Keratinocyte (primary cell): ENCODE measurements at regions not wholly inside any gene's neighbourhood (a gene's known extent, or its start where the extent isn't known, plus 50 kb on each side); places are given as distances from the start of the nearest gene placed in this dataset.

ENCODE experiments used
- DNase-seq: peaks from one replicate; pipeline ENCODE4 v3.0.0-alpha.2; 2011; ENCODE audit warnings: low read depth, missing footprints, low spot score
- FAIRE-seq: peaks from 2 replicates; lab custom pipeline; 2011; peaks lifted over from hg19 to GRCh38; lab: Jason Lieb, UNC
- H2AFZ ChIP-seq: 2 replicates; pipeline ENCODE4 v1.6.0; 2012; ENCODE audit warnings: low read length, control low read depth, inconsistent platforms; ENCODE audit not compliant: control insufficient read depth
- H3K27ac ChIP-seq: 2 replicates; pipeline ENCODE4 v1.5.1; 2011; ENCODE audit warnings: low read length; ENCODE audit not compliant: control insufficient read depth, insufficient read depth
- H3K27me3 ChIP-seq: 3 replicates; pipeline ENCODE4 v1.6.0; 2011; ENCODE audit warnings: low read length; ENCODE audit not compliant: control insufficient read depth, insufficient read depth; ENCODE audit errors: extremely low read depth
- H3K36me3 ChIP-seq, 2 experiments: 2 replicates in 1 of 2; 3 replicates in 1 of 2; pipeline ENCODE4 v1.5.1; 2011; ENCODE audit warnings: low read length in 2 of 2, mild to moderate bottlenecking in 1 of 2; ENCODE audit not compliant: control insufficient read depth in 2 of 2, insufficient read depth in 2 of 2; ENCODE audit errors: extremely low read depth in 1 of 2
- H3K4me1 ChIP-seq: 3 replicates; pipeline ENCODE4 v1.5.1; 2011; ENCODE audit warnings: low read length; ENCODE audit not compliant: control insufficient read depth, insufficient read depth; ENCODE audit errors: extremely low read depth
- H3K4me2 ChIP-seq: 3 replicates; pipeline ENCODE4 v1.6.0; 2011; ENCODE audit warnings: low read depth, low read length; ENCODE audit not compliant: control insufficient read depth, insufficient read depth; ENCODE audit errors: extremely low read depth
- H3K4me3 ChIP-seq, 3 experiments: fragments of 200-600 bp in 1 of 3; sonication (generic) in 1 of 3; 2 replicates in 2 of 3; 3 replicates in 1 of 3; pipeline ENCODE4 v1.5.1; 2011 to 2016; ENCODE audit warnings: low read length in 3 of 3, mild to moderate bottlenecking in 3 of 3, control low read depth in 2 of 3, inconsistent platforms in 1 of 3, low read depth in 1 of 3, mixed read lengths in 1 of 3, mixed run types in 1 of 3, moderate library complexity in 1 of 3; ENCODE audit not compliant: control insufficient read depth in 2 of 3, insufficient read depth in 2 of 3; ENCODE audit errors: extremely low read depth in 1 of 3
- H3K79me2 ChIP-seq: 2 replicates; pipeline ENCODE4 v1.6.0; 2012; ENCODE audit warnings: low read length; ENCODE audit not compliant: control insufficient read depth, insufficient read depth
- H3K9ac ChIP-seq: 3 replicates; pipeline ENCODE4 v1.6.0; 2011; ENCODE audit warnings: low read length; ENCODE audit not compliant: control insufficient read depth, insufficient read depth; ENCODE audit errors: extremely low read depth
- H3K9me1 ChIP-seq: 3 replicates; pipeline ENCODE4 v1.6.0; 2011; ENCODE audit warnings: low read length; ENCODE audit not compliant: control insufficient read depth, insufficient read depth; ENCODE audit errors: extremely low read depth
- H3K9me3 ChIP-seq: 2 replicates; pipeline ENCODE4 v1.5.1; 2012; ENCODE audit warnings: low read depth, low read length; ENCODE audit not compliant: control insufficient read depth
- H4K20me1 ChIP-seq: 3 replicates; pipeline ENCODE4 v1.6.0; 2011; ENCODE audit warnings: low read length; ENCODE audit not compliant: control insufficient read depth, insufficient read depth; ENCODE audit errors: extremely low read depth
- CTCF ChIP-seq, 3 experiments: IDR thresholded peaks in 1 of 3; conservative IDR thresholded peaks in 1 of 3; optimal IDR thresholded peaks in 1 of 3; 2 replicates in 2 of 3; 3 replicates in 1 of 3; pipeline versions ENCODE3 to v1.5.1; 2011; ENCODE audit warnings: low read length in 3 of 3, mild to moderate bottlenecking in 3 of 3, moderate library complexity in 2 of 3, control low read depth in 1 of 3, inconsistent platforms in 1 of 3; ENCODE audit not compliant: insufficient read depth in 2 of 3; ENCODE audit errors: extremely low read depth in 1 of 3
- EZH2 ChIP-seq: IDR thresholded peaks from one replicate; pipeline ENCODE4 v1.6.1; 2012; ENCODE audit warnings: inconsistent platforms, mild to moderate bottlenecking, low read length, moderate library complexity
- dilution Hi-C: fragments of 300-500 bp; cut with MboI; formaldehyde crosslinking; loops from one replicate; pipeline ENCODE4 v1.7.0; 2020; ENCODE audit warnings: low sequenced_read_pairs; ENCODE audit not compliant: extremely low pct_ligation_motif_present

GRCh38 chr13:44171861-44172260, 201.8 kb upstream of the SERP2 start:
- H3K79me2 ChIP-seq: no peaks in the 10 kb centered on the region
- no peaks in the 10 kb centered on the region for H3K9me1 ChIP-seq
- no peaks in the 10 kb centered on the region for H3K27me3 ChIP-seq
- H3K4me1 ChIP-seq: peaks cover 10% of the 10 kb centered on the region
- no peak overlapping the region for H3K4me3 ChIP-seq
- no peaks in the 10 kb centered on the region for H3K36me3 ChIP-seq
- H4K20me1 ChIP-seq: no peaks in the 10 kb centered on the region
- no peak overlapping the region for H3K9ac ChIP-seq
- TF ChIP-seq EZH2 (no peak), CTCF (optimal IDR thresholded peaks at IDR 0.05 in 1 of 3, IDR thresholded peaks at IDR 0.05 in 1 of 3, conservative IDR thresholded peaks at IDR 0.05 in 1 of 3; ENCODE audit: extremely low read depth in 1 of 3, insufficient read depth in 2 of 3, low read length in 3 of 3) (no peak)
- no peak overlapping the region for H2AFZ ChIP-seq
- no peak overlapping the region for H3K4me2 ChIP-seq
- dilution Hi-C loops: loop anchor here (10.0 kb wide), 1 partner anchor 143 kb away; no protein-coding TSS in a partner anchor
- no peak overlapping the region for H3K27ac ChIP-seq
- FAIRE-seq (no peak), DNase-seq (no peak)
- H3K9me3 ChIP-seq: no peaks in the 10 kb centered on the region

- FAIRE-seq (no peak), DNase-seq (no peak)
- no peak overlapping the region for H3K4me2 ChIP-seq
- dilution Hi-C loops: loop anchor here (10.0 kb wide), 1 partner anchor 142 kb away; no protein-coding TSS in a partner anchor
- no peaks in the 10 kb centered on the region for H3K79me2 ChIP-seq
- no peaks in the 10 kb centered on the region for H3K9me3 ChIP-seq
- no peaks in the 10 kb centered on the region for H3K9me1 ChIP-seq
- no peak overlapping the region for H2AFZ ChIP-seq
- H4K20me1 ChIP-seq: no peaks in the 10 kb centered on the region
- H3K36me3 ChIP-seq: no peaks in the 10 kb centered on the region
- TF ChIP-seq EZH2: no peak
- TF ChIP-seq CTCF (optimal IDR thresholded peaks at IDR 0.05 in 1 of 3, IDR thresholded peaks at IDR 0.05 in 1 of 3, conservative IDR thresholded peaks at IDR 0.05 in 1 of 3; ENCODE audit: extremely low read depth in 1 of 3, insufficient read depth in 2 of 3, low read length in 3 of 3): no peak
- H3K9ac ChIP-seq: no peak overlapping the region
- no peak overlapping the region for H3K27ac ChIP-seq
- H3K4me3 ChIP-seq: no peak overlapping the region
- no peaks in the 10 kb centered on the region for H3K27me3 ChIP-seq
- H3K4me1 ChIP-seq: peaks cover 10% of the 10 kb centered on the region
Measured at GRCh38 chr13:44172281-44172810, 201.3 kb upstream of the SERP2 start.
